ENCODE measurements at regions not wholly inside any gene's neighbourhood (a gene's known extent, or its start where the extent isn't known, plus 50 kb on each side); places are given as distances from the start of the nearest gene placed in this dataset.

GRCh38 chr18:27869735-27870134 lies 307.2 kb downstream of the CDH2 start:
- DNase-seq (ENCODE audit: low spot score): no peak
- TF ChIP-seq, protein P1, sequence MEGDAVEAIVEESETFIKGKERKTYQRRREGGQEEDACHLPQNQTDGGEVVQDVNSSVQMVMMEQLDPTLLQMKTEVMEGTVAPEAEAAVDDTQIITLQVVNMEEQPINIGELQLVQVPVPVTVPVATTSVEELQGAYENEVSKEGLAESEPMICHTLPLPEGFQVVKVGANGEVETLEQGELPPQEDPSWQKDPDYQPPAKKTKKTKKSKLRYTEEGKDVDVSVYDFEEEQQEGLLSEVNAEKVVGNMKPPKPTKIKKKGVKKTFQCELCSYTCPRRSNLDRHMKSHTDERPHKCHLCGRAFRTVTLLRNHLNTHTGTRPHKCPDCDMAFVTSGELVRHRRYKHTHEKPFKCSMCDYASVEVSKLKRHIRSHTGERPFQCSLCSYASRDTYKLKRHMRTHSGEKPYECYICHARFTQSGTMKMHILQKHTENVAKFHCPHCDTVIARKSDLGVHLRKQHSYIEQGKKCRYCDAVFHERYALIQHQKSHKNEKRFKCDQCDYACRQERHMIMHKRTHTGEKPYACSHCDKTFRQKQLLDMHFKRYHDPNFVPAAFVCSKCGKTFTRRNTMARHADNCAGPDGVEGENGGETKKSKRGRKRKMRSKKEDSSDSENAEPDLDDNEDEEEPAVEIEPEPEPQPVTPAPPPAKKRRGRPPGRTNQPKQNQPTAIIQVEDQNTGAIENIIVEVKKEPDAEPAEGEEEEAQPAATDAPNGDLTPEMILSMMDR (IDR thresholded peaks at IDR 0.05; ENCODE audit: extremely low read depth, insufficient read depth, missing control alignments): no peak
- in situ Hi-C loops (cut with MboI; ENCODE audit: low pct_unique_long_range_greater_than_20kb, low sequenced_read_pairs, unreplicated experiment): no loop called here

- TF ChIP-seq, protein P1 (IDR thresholded peaks at IDR 0.05; ENCODE audit: extremely low read depth, insufficient read depth, missing control alignments): no peak
- no peak for DNase-seq (ENCODE audit: low spot score)
- in situ Hi-C loops (cut with MboI; ENCODE audit: low pct_unique_long_range_greater_than_20kb, low sequenced_read_pairs, unreplicated experiment): no loop called here
Measured at GRCh38 chr18:27865431-27865830, 311.5 kb downstream of the CDH2 start.

- DNase-seq (ENCODE audit: low spot score): no peak
- in situ Hi-C loops (cut with MboI; ENCODE audit: low pct_unique_long_range_greater_than_20kb, low sequenced_read_pairs, unreplicated experiment): no loop called here
- TF ChIP-seq, protein P1 (IDR thresholded peaks at IDR 0.05; ENCODE audit: extremely low read depth, insufficient read depth, missing control alignments): no peak
Measured at GRCh38 chr18:27863780-27864430, 313.0 kb downstream of the CDH2 start.

- TF ChIP-seq, protein P1 (IDR thresholded peaks at IDR 0.05; ENCODE audit: extremely low read depth, insufficient read depth, missing control alignments): no peak
- in situ Hi-C loops (cut with MboI; ENCODE audit: low pct_unique_long_range_greater_than_20kb, low sequenced_read_pairs, unreplicated experiment): no loop called here
- no peak for DNase-seq (ENCODE audit: low spot score)
Measured at GRCh38 chr18:27862041-27862682, 314.8 kb downstream of the CDH2 start.

- in situ Hi-C loops (cut with MboI; ENCODE audit: low pct_unique_long_range_greater_than_20kb, low sequenced_read_pairs, unreplicated experiment): no loop called here
- TF ChIP-seq, protein P1 (IDR thresholded peaks at IDR 0.05; ENCODE audit: extremely low read depth, insufficient read depth, missing control alignments): no peak
- DNase-seq (ENCODE audit: low spot score): no peak
Measured at GRCh38 chr18:27861539-27861938, 315.4 kb downstream of the CDH2 start.

DNA sequence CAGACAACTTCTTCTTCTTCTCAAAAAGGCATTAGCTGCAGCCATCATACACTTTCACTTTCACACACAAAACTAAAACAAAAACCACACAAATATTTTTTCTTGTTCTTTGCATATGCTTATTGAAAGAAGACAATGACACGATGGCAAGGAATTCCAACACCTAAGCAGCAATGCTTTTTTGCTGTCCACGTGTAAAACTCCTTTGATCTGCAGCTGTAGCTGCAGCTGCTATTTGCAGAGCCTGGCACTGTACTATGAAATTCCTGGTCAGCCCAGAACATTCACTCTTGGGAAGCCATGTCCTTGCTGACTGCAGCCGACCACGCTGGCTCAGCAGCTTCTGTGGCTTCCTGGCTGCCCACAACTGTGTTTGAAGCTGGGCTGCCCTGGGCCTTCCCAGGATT lies 316.2 kb downstream of the CDH2 start:
- TF ChIP-seq, protein P1 (IDR thresholded peaks at IDR 0.05; ENCODE audit: extremely low read depth, insufficient read depth, missing control alignments): no peak
- DNase-seq (ENCODE audit: low spot score): no peak
- in situ Hi-C loops (cut with MboI; ENCODE audit: low pct_unique_long_range_greater_than_20kb, low sequenced_read_pairs, unreplicated experiment): no loop called here
